HUES6 (cell line): ENCODE measurements at regions not wholly inside any gene's neighbourhood (a gene's known extent, or its start where the extent isn't known, plus 50 kb on each side); places are given as distances from the start of the nearest gene placed in this dataset.

Source experiments
- H3K27ac ChIP-seq: 2 replicates; pipeline ENCODE4 v1.7.0; 2013; ENCODE audit warnings: low read depth, mild to moderate bottlenecking, low read length, inconsistent platforms
- H3K27me3 ChIP-seq: 2 replicates; pipeline ENCODE4 v1.6.1; 2013; ENCODE audit warnings: low read length; ENCODE audit not compliant: control insufficient read depth, insufficient read depth
- H3K36me3 ChIP-seq: 2 replicates; pipeline ENCODE4 v1.6.1; 2013; ENCODE audit warnings: low read length; ENCODE audit not compliant: control insufficient read depth, insufficient read depth
- H3K4me1 ChIP-seq: 2 replicates; pipeline ENCODE4 v1.6.1; 2013; ENCODE audit warnings: low read length; ENCODE audit not compliant: control insufficient read depth, insufficient read depth
- H3K4me3 ChIP-seq: 2 replicates; pipeline ENCODE4 v1.5.1; 2013; ENCODE audit warnings: low read depth, low read length
- H3K9ac ChIP-seq: one replicate; pipeline ENCODE4 v1.6.1; 2013; ENCODE audit warnings: mild to moderate bottlenecking, low read length
- H3K9me3 ChIP-seq: 2 replicates; pipeline ENCODE4 v1.6.1; 2013; ENCODE audit warnings: low read depth, low read length; ENCODE audit not compliant: control insufficient read depth, insufficient read depth

DNA sequence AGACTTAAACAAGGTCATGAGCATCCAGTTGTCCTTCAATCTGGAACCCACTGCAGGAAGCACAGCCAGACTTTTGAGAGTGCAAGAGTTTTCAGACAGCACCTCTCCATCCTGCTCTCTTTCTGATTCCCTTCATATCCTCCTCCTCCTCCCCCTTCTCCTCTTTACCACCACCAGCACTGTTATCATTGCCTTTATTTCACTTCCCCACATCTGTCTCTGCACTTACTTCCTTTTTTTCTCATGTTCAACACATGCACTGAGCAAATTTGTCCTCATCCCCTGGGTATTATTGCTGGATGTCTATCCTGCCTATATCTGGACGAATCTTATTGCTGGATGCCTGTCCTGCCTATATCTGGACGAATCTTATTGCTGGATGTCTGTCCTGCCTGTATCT lies 554.8 kb downstream of the DHX35 start:
- Histone ChIP-seq H3K9me3 (no peaks in the 10 kb centered on the region), H3K27ac (no peak overlapping the region), H3K36me3 (no peaks in the 10 kb centered on the region), H3K9ac (no peak overlapping the region), H3K4me1 (no peaks in the 10 kb centered on the region), H3K4me3 (no peak overlapping the region), H3K27me3 (no peaks in the 10 kb centered on the region)

DNA sequence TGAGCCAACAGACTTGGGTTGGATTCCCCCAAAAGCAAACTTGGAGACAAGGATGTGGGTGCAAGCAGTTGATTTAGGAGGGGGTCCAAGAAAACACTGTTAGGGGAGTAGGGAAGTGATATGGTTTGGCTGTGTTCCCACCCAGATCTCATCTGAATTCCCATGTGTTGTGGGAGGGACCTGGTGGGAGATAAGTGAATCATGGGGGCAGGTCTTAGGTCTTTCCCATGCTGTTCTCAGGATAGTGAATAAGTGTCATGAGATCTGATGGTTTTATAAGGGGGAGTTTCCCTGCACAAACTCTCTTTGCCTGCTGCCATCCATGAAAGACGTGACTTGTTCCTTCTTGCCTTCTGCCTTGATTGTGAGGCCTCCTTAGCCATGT lies 542.6 kb downstream of the DHX35 start:
- Histone ChIP-seq H3K4me3 (no peak overlapping the region), H3K27me3 (no peaks in the 10 kb centered on the region), H3K9ac (no peak overlapping the region), H3K27ac (no peak overlapping the region), H3K36me3 (no peaks in the 10 kb centered on the region), H3K4me1 (no peaks in the 10 kb centered on the region; the same call in 1 of the 2 replicates), H3K9me3 (no peaks in the 10 kb centered on the region)

- Histone ChIP-seq H3K9me3 (no peaks in the 10 kb centered on the region), H3K27me3 (no peaks in the 10 kb centered on the region), H3K27ac (no peak overlapping the region), H3K36me3 (no peaks in the 10 kb centered on the region), H3K4me3 (no peak overlapping the region), H3K4me1 (no peaks in the 10 kb centered on the region; the same call in 1 of the 2 replicates), H3K9ac (no peak overlapping the region)
These were observed 542.0 kb downstream of the DHX35 start for GRCh38 chr20:39503902-39504709.

- no peaks in the 10 kb centered on the region for H3K36me3 ChIP-seq
- no peak overlapping the region for H3K9ac ChIP-seq
- H3K27me3 ChIP-seq, result no peaks in the 10 kb centered on the region
- H3K4me3 ChIP-seq, result no peak overlapping the region
- H3K9me3 ChIP-seq, result no peaks in the 10 kb centered on the region
- no peak overlapping the region for H3K27ac ChIP-seq
- no peaks in the 10 kb centered on the region for H3K4me1 ChIP-seq
These were observed 530.2 kb downstream of the DHX35 start for GRCh38 chr20:39492223-39492797.

DNA sequence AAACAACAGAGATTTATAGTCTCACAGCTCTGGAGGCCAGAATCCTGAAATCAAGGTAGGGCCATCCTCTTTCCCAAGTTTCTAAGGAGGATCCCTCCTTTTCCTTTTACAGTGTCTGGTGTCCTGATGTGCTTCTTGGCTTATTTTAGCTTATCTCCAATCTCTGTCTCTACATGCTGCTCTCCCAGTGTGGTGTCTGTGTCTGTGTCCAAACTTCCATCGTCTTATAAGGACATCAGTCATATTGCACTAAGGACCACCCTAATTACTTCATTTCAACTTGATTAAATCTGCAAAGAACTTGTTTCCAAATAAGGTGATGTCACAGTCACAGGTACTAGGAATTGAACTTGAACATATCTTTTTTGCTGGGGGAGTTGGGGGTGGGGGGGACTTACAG lies 529.6 kb downstream of the DHX35 start:
- Histone ChIP-seq H3K9ac (no peak overlapping the region), H3K27me3 (no peaks in the 10 kb centered on the region), H3K4me1 (no peaks in the 10 kb centered on the region), H3K27ac (no peak overlapping the region), H3K9me3 (no peaks in the 10 kb centered on the region), H3K36me3 (no peaks in the 10 kb centered on the region), H3K4me3 (no peak overlapping the region)

GRCh38 chr20:39489986-39490560 lies 527.9 kb downstream of the DHX35 start:
- H3K27ac ChIP-seq, result no peak overlapping the region
- no peak overlapping the region for H3K4me3 ChIP-seq
- no peaks in the 10 kb centered on the region for H3K27me3 ChIP-seq
- no peaks in the 10 kb centered on the region for H3K36me3 ChIP-seq
- no peak overlapping the region for H3K9ac ChIP-seq
- no peaks in the 10 kb centered on the region for H3K9me3 ChIP-seq
- no peaks in the 10 kb centered on the region for H3K4me1 ChIP-seq

DNA sequence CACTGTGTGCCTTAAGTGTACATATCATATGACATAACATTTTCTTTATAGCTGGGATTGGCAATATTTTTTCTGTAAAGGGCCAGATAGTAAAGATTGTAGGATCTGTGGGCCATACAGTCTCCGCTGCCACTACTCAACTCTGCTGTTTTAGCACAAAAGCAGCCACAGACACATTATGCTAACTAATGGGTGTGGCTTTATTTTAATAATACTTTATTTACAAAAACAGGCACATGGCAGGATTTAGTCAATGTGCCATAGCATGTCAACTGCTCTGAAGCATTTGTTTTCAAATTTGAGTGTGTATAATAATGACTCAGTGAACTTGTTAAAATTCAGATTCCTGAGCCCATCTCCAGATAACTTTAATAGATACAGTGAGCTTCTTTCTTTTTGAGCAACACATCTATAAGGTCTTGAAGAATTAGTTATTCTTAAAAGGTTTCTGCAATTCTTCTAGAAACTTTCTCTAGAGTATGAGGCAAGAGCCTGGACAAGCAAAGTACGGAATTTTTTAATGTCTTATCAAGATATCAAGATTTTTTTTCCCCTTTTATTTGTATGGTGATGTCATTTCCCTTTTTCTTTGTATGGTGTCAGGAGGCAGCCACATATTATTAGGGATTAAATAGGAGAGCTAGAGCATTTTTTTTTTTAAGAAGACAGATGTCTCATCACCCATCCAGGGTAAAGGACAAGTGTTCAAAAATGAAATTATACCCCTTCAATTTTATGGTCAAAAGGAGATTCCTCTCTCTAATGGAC lies 518.3 kb downstream of the DHX35 start:
- Histone ChIP-seq H3K9me3 (no peaks in the 10 kb centered on the region), H3K27me3 (no peaks in the 10 kb centered on the region), H3K4me3 (no peak overlapping the region), H3K9ac (no peak overlapping the region), H3K27ac (no peak overlapping the region), H3K36me3 (no peaks in the 10 kb centered on the region), H3K4me1 (no peaks in the 10 kb centered on the region)

- H3K4me1 ChIP-seq, result no peaks in the 10 kb centered on the region
- H3K27me3 ChIP-seq, result no peaks in the 10 kb centered on the region
- no peak overlapping the region for H3K4me3 ChIP-seq
- no peaks in the 10 kb centered on the region for H3K36me3 ChIP-seq
- H3K9ac ChIP-seq, result no peak overlapping the region
- H3K27ac ChIP-seq, result no peak overlapping the region
- no peaks in the 10 kb centered on the region for H3K9me3 ChIP-seq
These were observed 517.2 kb downstream of the DHX35 start for GRCh38 chr20:39479196-39479810.

DNA sequence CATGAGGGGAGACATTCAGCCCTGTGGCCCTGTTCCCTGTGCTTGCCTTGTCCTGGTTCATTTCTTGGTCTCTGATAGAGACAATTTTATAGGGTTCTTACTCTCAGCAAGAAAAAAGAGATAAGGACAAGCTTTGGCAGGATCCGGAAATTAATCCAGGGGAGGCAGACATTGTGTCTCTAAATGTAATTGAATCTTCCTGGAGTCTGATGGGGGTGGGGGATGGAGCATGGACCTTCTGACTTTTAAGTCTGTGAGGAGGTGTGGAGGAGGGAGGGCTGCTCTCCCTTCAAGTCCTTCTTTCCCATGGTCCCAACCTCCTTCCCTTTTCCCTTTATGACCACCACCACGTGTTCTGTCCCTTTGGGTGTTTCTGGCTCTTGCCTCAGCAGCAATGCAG lies 512.7 kb downstream of the DHX35 start:
- no peaks in the 10 kb centered on the region for H3K36me3 ChIP-seq
- H3K27ac ChIP-seq, result no peak overlapping the region
- no peaks in the 10 kb centered on the region for H3K4me1 ChIP-seq
- no peaks in the 10 kb centered on the region for H3K27me3 ChIP-seq
- no peak overlapping the region for H3K9ac ChIP-seq
- H3K9me3 ChIP-seq, result no peaks in the 10 kb centered on the region
- H3K4me3 ChIP-seq, result no peak overlapping the region

DNA sequence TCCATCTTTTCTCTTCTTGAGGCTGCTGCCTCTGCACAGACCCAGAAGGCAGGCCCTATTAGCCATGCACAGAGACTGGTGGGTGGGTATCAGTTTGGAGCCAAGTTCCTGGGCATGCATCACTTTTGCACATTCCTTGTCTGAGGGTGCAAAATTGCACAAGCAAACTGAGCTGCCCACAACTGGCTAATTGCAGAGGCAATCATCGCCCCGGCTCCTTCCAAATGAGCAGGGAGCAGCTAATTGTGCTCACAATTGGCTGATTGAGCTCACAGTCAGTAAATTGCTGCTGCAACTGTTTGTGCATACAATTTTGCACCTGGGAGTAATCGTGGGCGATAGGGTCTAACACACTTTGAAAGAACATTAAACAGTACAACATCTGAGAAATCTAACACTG lies 511.4 kb downstream of the DHX35 start:
- H3K9me3 ChIP-seq, result no peaks in the 10 kb centered on the region
- no peaks in the 10 kb centered on the region for H3K4me1 ChIP-seq
- no peak overlapping the region for H3K4me3 ChIP-seq
- no peaks in the 10 kb centered on the region for H3K27me3 ChIP-seq
- H3K27ac ChIP-seq, result no peak overlapping the region
- no peaks in the 10 kb centered on the region for H3K36me3 ChIP-seq
- H3K9ac ChIP-seq, result no peak overlapping the region
